Fibroblast of peridontal ligament (primary cell): ENCODE measurements at regions not wholly inside any gene's neighbourhood (a gene's known extent, or its start where the extent isn't known, plus 50 kb on each side); places are given as distances from the start of the nearest gene placed in this dataset.
"Not testable (repeated sequence)": the region's sequence is repeated elsewhere in the genome, so short reads cannot be mapped to it uniquely, and the experiment has no call there.

Experiments used
- DNase-seq: peaks from one replicate; pipeline ENCODE4 v3.0.0-alpha.2; 2010; ENCODE audit errors: extremely low read depth

GRCh38 chr6:121548131-121548530 is 112.7 kb downstream of the GJA1 start:
- peak; percentile 79 for DNase-seq

GRCh38 chr6:121549736-121550135 is 114.3 kb downstream of the GJA1 start:
- DNase-seq: peak; percentile 83

GRCh38 chr6:121550491-121551010 is 115.1 kb downstream of the GJA1 start:
- no peak for DNase-seq

GRCh38 chr6:121555201-121555600 is 119.8 kb downstream of the GJA1 start:
- DNase-seq: no peak

GRCh38 chr6:121556149-121556548 is 120.7 kb downstream of the GJA1 start:
- DNase-seq: not testable (repeated sequence)

GRCh38 chr6:121557146-121557940 is 121.9 kb downstream of the GJA1 start:
- DNase-seq: no peak

GRCh38 chr6:121559611-121560269 is 124.3 kb downstream of the GJA1 start:
- no peak for DNase-seq

GRCh38 chr6:121560476-121560875 is 125.0 kb downstream of the GJA1 start:
- no peak for DNase-seq

- no peak for DNase-seq
These were observed 127.8 kb downstream of the GJA1 start for GRCh38 chr6:121563286-121563685.

- DNase-seq: not testable (repeated sequence)
These were observed 129.1 kb downstream of the GJA1 start for GRCh38 chr6:121564529-121564928.

GRCh38 chr6:121571455-121571854 is 136.0 kb downstream of the GJA1 start:
- no peak for DNase-seq

- DNase-seq: no peak
These were observed 138.0 kb downstream of the GJA1 start for GRCh38 chr6:121573481-121573880.

GRCh38 chr6:121578216-121578615 is 142.8 kb downstream of the GJA1 start:
- DNase-seq: no peak

- no peak for DNase-seq
These were observed 144.0 kb downstream of the GJA1 start for GRCh38 chr6:121579478-121579877.

- no peak for DNase-seq
These were observed 145.9 kb downstream of the GJA1 start for GRCh38 chr6:121581327-121581726.

- no peak for DNase-seq
These were observed 146.8 kb downstream of the GJA1 start for GRCh38 chr6:121582262-121582661.

GRCh38 chr6:121584586-121585369 is 149.3 kb downstream of the GJA1 start:
- peak; percentile 64 for DNase-seq

GRCh38 chr6:121590438-121590837 is 155.0 kb downstream of the GJA1 start:
- DNase-seq: peak; percentile 33

- DNase-seq: no peak
These were observed 155.5 kb downstream of the GJA1 start for GRCh38 chr6:121590916-121591315.

GRCh38 chr6:121592261-121592935 is 157.0 kb downstream of the GJA1 start:
- DNase-seq: no peak

- DNase-seq: peak; percentile 73
These were observed 157.7 kb downstream of the GJA1 start for GRCh38 chr6:121593011-121593641.
